ENCODE measurements at regions not wholly inside any gene's neighbourhood (a gene's known extent, or its start where the extent isn't known, plus 50 kb on each side); places are given as distances from the start of the nearest gene placed in this dataset.

GRCh38 chr5:135199919-135200318 lies 165.9 kb upstream of the PITX1 start:
- no peak for DNase-seq

GRCh38 chr5:135196483-135196882 lies 162.5 kb upstream of the PITX1 start:
- DNase-seq, result no peak

- no peak for DNase-seq
These were observed 161.2 kb upstream of the PITX1 start for GRCh38 chr5:135195270-135195608.

- DNase-seq, result no peak
These were observed 160.7 kb upstream of the PITX1 start for GRCh38 chr5:135194573-135195269.

GRCh38 chr5:135194126-135194488 lies 160.1 kb upstream of the PITX1 start:
- DNase-seq, result no peak

- DNase-seq, result no peak
These were observed 159.4 kb upstream of the PITX1 start for GRCh38 chr5:135193213-135194125.

GRCh38 chr5:135192351-135192750 lies 158.3 kb upstream of the PITX1 start:
- no peak for DNase-seq

GRCh38 chr5:135191084-135191826 lies 157.2 kb upstream of the PITX1 start:
- DNase-seq, result no peak

- no peak for DNase-seq
These were observed 156.5 kb upstream of the PITX1 start for GRCh38 chr5:135190416-135191083.

- DNase-seq, result no peak
These were observed 155.0 kb upstream of the PITX1 start for GRCh38 chr5:135189024-135189423.

- no peak for DNase-seq
These were observed 154.3 kb upstream of the PITX1 start for GRCh38 chr5:135188233-135188914.

- no peak for DNase-seq
These were observed 152.9 kb upstream of the PITX1 start for GRCh38 chr5:135186662-135187522.

- DNase-seq, result no peak
These were observed 151.5 kb upstream of the PITX1 start for GRCh38 chr5:135185481-135186065.

- DNase-seq, result no peak
These were observed 150.6 kb upstream of the PITX1 start for GRCh38 chr5:135184646-135185045.

GRCh38 chr5:135183464-135183863 lies 149.4 kb upstream of the PITX1 start:
- no peak for DNase-seq

- DNase-seq, result no peak
These were observed 148.6 kb upstream of the PITX1 start for GRCh38 chr5:135182675-135183074.

- DNase-seq, result no peak
These were observed 147.6 kb upstream of the PITX1 start for GRCh38 chr5:135181653-135182052.

- no peak for DNase-seq
These were observed 145.4 kb upstream of the PITX1 start for GRCh38 chr5:135179308-135179980.

- DNase-seq, result no peak
These were observed 144.6 kb upstream of the PITX1 start for GRCh38 chr5:135178476-135179155.

- no peak for DNase-seq
These were observed 143.6 kb upstream of the PITX1 start for GRCh38 chr5:135177591-135177990.

Data from NCI-H2081 treated with DMSO at 0.1 percent for 48 hours (cell line).